Tibial nerve (tissue), 3 donors: ENCODE measurements at regions not wholly inside any gene's neighbourhood (a gene's known extent, or its start where the extent isn't known, plus 50 kb on each side); places are given as distances from the start of the nearest gene placed in this dataset.

Experiments
- CTCF ChIP-seq, 5 experiments: fragments of 200-600 bp in 3 of 5; fragments of 450-650 bp in 2 of 5; sonication (generic) in 3 of 5; IDR thresholded peaks; one replicate each; pipeline ENCODE4 v1.5.1; 2016 to 2019; ENCODE audit warnings: antibody characterized with exemption in 5 of 5, mild to moderate bottlenecking in 3 of 5, moderate library complexity in 2 of 5
- POLR2A ChIP-seq, 2 donors: fragments of 450-650 bp; IDR thresholded peaks; one replicate each; pipeline ENCODE4 v1.6.1; 2017; ENCODE audit warnings: antibody characterized with exemption in 2 of 2, mild to moderate bottlenecking in 2 of 2, moderate library complexity in 2 of 2

- TF ChIP-seq CTCF (IDR thresholded peaks at IDR 0.05) (no peak), POLR2A (IDR thresholded peaks at IDR 0.05) (no peak)
Observed at GRCh38 chr5:171682801-171683200, 102.8 kb upstream of the SMIM23 start.
